ENCODE measurements at regions not wholly inside any gene's neighbourhood (a gene's known extent, or its start where the extent isn't known, plus 50 kb on each side); places are given as distances from the start of the nearest gene placed in this dataset.

DNA sequence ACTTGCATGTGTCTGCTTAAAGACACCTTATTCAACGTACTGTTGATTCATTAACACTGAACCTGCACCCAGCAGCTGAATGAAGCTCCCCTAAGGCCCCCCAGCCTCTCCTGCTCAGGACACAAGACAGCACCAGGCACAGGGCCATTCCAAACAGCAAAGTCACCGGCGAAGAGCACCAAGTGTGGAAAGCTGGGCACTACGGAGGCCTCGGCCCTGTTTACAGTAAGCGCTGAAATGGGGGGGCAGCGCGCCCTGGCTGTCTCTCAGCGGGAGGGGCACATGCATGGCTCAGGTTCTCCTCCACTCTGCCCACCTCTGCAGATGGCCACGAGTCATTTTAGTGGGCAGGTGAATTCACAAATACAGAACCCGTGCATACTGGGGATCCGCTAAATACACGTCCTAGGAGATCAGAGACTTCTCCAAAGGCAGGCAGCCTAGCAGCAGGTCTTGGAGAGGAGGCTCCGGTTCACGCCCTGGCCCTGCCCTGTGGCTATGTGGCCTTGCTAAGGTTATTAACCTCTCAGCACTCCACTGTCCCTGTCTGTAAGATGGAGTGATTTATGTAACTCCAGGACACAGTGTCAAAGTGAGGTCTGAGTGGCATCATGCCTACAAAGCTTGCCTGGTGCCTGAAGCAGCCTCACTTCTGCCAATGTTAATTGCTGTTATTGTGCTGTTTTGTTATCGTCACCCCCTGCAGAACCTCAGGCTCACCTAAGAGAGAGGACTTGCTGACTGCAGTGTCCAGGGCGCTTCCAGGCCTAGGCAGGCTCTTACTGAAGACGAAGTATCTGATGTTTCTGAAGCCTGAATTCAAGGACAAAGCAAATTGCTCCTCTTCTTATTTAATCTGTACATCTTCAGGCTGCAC, 207.4 kb upstream of the SOX1 start:
- in situ Hi-C loops (cut with HindIII; ENCODE audit: low pct_ligation_motif_present, low sequenced_read_pairs), result no loop called here
- TF ChIP-seq, protein P1, sequence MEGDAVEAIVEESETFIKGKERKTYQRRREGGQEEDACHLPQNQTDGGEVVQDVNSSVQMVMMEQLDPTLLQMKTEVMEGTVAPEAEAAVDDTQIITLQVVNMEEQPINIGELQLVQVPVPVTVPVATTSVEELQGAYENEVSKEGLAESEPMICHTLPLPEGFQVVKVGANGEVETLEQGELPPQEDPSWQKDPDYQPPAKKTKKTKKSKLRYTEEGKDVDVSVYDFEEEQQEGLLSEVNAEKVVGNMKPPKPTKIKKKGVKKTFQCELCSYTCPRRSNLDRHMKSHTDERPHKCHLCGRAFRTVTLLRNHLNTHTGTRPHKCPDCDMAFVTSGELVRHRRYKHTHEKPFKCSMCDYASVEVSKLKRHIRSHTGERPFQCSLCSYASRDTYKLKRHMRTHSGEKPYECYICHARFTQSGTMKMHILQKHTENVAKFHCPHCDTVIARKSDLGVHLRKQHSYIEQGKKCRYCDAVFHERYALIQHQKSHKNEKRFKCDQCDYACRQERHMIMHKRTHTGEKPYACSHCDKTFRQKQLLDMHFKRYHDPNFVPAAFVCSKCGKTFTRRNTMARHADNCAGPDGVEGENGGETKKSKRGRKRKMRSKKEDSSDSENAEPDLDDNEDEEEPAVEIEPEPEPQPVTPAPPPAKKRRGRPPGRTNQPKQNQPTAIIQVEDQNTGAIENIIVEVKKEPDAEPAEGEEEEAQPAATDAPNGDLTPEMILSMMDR (IDR thresholded peaks at IDR 0.05; ENCODE audit: low read depth, low read length, missing control alignments), result no peak
- H3K27ac ChIP-seq, result no peak overlapping the region

DNA sequence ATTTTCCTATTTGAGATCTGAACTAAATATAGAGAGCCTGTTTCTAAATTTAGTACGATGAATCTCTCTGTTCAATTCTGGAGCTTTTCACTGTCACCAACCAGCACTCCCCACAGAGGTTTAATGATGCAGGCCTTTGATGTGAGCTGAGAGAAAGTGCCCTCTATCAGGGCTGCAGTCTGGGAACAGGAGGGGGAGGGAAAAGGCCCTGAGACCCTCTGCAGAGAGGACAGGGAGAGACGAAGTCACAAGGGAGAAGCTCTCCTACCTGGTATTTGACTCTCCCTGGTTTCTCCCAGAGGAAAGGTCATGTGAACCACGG, 206.8 kb upstream of the SOX1 start:
- no peak for DNase-seq
- no peaks in the 10 kb centered on the region for H3K36me3 ChIP-seq (replicated peaks)
- H3K27me3 ChIP-seq (replicated peaks), result no peaks in the 10 kb centered on the region
- H3K4me3 ChIP-seq (ENCODE audit: low read depth, low read length), result no peak overlapping the region
- no peak overlapping the region for H3K27ac ChIP-seq
- in situ Hi-C loops (cut with HindIII; ENCODE audit: low pct_ligation_motif_present, low sequenced_read_pairs), result no loop called here
- TF ChIP-seq, protein P1 (IDR thresholded peaks at IDR 0.05; ENCODE audit: low read depth, low read length, missing control alignments), result no peak

More for the DNA sequence above, 207.4 kb upstream of the SOX1 start:
- Histone ChIP-seq H3K4me3 (ENCODE audit: low read depth, low read length) (no peak overlapping the region), H3K27me3 (replicated peaks) (no peaks in the 10 kb centered on the region), H3K36me3 (replicated peaks) (no peaks in the 10 kb centered on the region)
- no peak for DNase-seq

DNA sequence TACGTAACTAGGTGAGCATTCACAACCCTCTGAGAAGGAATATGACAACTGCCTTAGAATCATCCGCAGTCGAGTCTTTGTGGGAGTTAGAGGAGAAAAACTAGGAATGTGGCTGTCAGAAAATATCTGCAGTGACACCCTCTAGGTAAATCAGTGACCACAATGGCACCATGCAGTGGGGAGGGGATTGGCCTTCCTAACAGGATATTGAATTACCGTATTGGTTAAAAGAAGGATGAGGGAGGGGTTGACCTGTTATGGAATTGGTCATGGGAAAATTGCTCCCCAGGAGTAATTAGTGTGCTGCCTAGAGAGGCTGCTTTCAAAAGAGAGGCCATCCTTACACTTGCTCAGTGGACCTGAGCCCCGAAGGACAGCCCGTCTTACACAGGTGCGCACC, 205.6 kb upstream of the SOX1 start:
- Histone ChIP-seq H3K4me3 (ENCODE audit: low read depth, low read length) (no peak overlapping the region), H3K27ac (no peak overlapping the region), H3K27me3 (replicated peaks) (no peaks in the 10 kb centered on the region), H3K36me3 (replicated peaks) (no peaks in the 10 kb centered on the region)
- in situ Hi-C loops (cut with HindIII; ENCODE audit: low pct_ligation_motif_present, low sequenced_read_pairs), result no loop called here
- TF ChIP-seq, protein P1 (IDR thresholded peaks at IDR 0.05; ENCODE audit: low read depth, low read length, missing control alignments), result no peak
- DNase-seq, result no peak

DNA sequence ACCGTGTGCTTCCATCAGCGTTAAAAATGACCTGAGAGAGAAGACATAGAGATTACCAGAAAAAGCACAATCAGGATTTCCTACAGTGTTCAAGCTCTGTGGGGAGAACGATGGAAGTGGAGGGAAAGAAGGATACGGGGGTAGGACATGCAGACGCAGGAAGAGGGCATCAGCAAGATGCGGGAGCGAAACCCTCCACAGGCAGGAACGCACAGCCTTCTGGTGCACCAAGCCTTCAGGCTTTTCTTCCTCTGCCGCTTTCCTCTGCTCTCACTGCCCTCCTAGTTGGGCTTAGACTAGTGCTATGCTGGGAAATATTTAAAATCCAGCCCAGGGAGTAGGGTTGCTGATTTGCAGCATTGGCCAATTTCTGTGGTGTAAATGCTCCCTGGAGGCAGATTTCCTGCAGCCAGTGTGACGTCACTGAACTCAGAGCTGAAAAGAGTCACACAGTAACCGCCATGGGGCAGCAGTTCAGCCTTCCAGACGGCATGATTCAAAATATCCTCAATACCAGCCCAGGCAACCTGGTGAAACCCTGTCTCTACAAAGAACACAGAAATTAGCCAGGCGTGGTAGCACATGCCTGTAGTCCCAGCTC, 205.1 kb upstream of the SOX1 start:
- in situ Hi-C loops (cut with HindIII; ENCODE audit: low pct_ligation_motif_present, low sequenced_read_pairs), result no loop called here
- Histone ChIP-seq H3K27me3 (replicated peaks) (no peaks in the 10 kb centered on the region), H3K4me3 (ENCODE audit: low read depth, low read length) (no peak overlapping the region), H3K36me3 (replicated peaks) (no peaks in the 10 kb centered on the region), H3K27ac (no peak overlapping the region)
- DNase-seq, result no peak
- TF ChIP-seq, protein P1 (IDR thresholded peaks at IDR 0.05; ENCODE audit: low read depth, low read length, missing control alignments), result no peak

DNA sequence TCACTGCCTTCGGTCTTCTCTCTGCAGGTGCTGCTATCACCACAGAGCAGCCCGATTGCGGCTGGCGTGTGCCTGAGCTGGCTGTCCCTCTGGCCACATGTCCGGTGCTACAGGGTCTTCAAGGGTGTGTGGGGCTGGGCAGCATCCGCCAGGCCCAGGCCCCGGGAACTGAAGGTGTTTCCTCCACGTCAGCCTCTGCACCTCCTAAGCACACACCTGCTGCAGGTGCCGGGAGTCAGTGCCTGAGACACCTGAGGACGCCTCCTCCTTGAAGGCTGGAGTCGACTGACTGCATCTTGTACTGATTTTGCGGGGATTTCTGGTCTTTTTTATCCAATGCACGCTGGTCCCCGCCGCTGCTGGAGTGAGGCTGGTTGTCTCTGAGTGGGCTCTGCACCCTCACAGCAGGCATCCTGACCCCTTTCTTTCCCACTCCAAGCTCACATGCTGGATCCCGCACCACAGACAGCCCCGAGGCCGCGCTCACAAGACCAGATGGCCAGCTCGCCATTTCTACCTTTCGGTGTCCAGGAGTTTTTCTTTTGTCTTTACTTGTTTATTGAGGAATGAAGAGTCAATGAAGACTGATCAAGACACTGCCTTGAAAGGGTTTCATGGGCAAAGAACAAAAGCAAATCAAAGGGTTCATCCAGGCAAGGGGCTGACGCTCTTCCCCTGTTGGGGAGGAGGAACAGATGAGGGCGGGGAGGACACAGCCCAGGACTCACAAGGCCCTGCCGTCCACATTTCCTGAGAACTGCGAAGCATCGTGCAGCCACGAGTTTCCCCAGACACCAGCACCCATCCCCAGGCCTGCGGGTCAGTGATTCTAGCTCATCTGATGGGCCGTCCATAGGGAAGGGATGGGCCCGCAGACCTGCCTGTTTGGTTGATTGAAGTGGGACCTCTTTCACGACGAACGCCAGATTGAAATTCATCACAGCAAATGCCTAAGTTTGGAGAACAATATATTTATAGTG, 203.8 kb upstream of the SOX1 start:
- in situ Hi-C loops (cut with HindIII; ENCODE audit: low pct_ligation_motif_present, low sequenced_read_pairs), result no loop called here
- Histone ChIP-seq H3K27ac (no peak overlapping the region), H3K36me3 (replicated peaks) (no peaks in the 10 kb centered on the region), H3K27me3 (replicated peaks) (no peaks in the 10 kb centered on the region), H3K4me3 (ENCODE audit: low read depth, low read length) (no peak overlapping the region)
- TF ChIP-seq, protein P1 (IDR thresholded peaks at IDR 0.05; ENCODE audit: low read depth, low read length, missing control alignments), result no peak
- DNase-seq, result no peak
